WI38 (cell line): ENCODE measurements at regions not wholly inside any gene's neighbourhood (a gene's known extent, or its start where the extent isn't known, plus 50 kb on each side); places are given as distances from the start of the nearest gene placed in this dataset.

ENCODE experiments used
- H3K4me3 ChIP-seq: 2 replicates; pipeline ENCODE4 v1.5.1; 2011; ENCODE audit warnings: low read depth, mild to moderate bottlenecking, control low read depth, low read length
- TF ChIP-seq, protein P1 (sequence below): IDR thresholded peaks from 2 replicates; pipeline ENCODE4 v1.5.1; 2012; ENCODE audit warnings: low read depth, mild to moderate bottlenecking, control low read depth, low read length

DNA sequence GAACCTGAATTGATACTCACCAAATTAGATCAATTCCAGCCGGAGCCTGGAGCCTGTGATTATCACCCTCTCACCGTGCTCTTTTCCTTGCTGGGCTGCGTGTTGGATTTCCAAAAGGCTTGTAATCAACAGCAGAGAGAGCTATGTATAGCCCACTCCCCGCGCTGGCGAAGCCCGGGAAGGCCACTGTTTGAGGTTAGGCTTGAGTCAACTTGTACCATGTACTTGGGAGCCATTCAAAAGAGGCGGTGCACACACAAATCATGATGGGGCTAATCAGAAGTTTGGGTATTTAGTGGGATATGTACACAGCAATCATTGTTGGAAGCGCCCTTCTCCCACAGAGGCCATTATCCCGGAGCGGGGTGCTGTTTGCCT, 151.6 kb downstream of the GLI2 start:
- H3K4me3 ChIP-seq = no peak overlapping the region
- TF ChIP-seq, protein P1, sequence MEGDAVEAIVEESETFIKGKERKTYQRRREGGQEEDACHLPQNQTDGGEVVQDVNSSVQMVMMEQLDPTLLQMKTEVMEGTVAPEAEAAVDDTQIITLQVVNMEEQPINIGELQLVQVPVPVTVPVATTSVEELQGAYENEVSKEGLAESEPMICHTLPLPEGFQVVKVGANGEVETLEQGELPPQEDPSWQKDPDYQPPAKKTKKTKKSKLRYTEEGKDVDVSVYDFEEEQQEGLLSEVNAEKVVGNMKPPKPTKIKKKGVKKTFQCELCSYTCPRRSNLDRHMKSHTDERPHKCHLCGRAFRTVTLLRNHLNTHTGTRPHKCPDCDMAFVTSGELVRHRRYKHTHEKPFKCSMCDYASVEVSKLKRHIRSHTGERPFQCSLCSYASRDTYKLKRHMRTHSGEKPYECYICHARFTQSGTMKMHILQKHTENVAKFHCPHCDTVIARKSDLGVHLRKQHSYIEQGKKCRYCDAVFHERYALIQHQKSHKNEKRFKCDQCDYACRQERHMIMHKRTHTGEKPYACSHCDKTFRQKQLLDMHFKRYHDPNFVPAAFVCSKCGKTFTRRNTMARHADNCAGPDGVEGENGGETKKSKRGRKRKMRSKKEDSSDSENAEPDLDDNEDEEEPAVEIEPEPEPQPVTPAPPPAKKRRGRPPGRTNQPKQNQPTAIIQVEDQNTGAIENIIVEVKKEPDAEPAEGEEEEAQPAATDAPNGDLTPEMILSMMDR = no peak

DNA sequence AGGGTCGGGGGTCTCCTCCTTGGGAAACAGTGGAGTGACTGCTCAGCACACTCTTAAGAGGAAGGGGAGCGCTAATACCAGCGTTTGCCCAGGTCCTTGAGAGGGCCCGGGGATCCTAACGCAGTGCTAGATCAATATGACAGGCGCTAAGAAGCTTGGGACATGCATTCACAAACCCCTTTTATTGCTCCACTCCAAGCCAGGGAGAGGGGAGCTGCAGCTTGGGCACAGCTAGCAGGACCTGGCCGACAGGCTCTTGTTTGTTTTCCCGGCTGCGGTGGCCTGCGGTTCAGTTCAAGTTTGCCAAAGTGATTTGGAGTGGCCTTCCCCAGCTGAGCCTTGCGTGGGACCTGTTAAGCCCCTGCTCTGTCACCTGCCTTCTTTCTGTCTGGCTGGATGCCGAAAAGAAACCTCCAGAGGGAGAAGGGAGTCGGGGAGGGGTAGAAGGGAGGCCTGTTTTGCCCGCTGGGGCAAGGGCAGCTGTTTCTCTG, 152.1 kb downstream of the GLI2 start:
- no peak overlapping the region for H3K4me3 ChIP-seq

DNA sequence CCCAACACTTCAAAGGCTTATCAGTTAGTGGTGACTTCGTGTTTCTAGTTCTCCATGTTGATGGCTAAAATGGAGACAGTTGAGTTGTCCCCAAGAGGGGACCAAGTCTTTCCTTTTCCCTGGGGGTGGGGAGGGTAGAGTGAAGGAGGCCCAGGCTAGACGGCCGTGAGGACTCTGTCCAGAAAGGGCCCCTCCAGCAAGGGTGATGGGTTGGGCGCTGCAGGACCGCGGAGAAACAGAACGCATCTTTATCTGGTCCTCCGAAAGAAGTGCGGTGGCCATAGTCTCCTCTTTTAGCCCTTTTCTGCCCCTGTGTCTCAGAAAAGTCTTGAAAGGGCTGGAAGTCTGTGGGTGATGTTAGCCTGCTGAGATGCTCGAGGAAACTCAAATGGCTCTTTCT, 153.2 kb downstream of the GLI2 start:
- TF ChIP-seq, protein P1 = no peak
- H3K4me3 ChIP-seq = no peak overlapping the region

More for the DNA sequence above, 152.1 kb downstream of the GLI2 start:
- TF ChIP-seq, protein P1 = no peak

DNA sequence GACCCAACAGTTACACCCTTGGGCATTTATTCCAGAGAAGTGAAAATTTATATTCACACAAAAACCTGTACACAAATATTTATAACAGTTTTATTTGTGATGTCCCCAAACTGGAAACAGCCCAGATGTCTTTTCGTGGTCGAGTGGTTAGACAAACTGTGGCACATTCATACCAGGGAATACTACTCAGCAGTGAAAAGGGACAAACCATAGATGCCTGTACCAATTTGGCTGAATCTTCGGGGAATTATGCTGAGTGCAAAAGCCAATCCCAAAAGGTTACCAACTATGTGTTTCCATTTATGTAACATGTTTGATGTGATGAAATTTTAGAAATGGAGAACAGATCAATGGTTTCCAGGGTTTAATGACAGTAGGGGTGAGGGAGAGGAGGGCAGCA, 154.3 kb downstream of the GLI2 start:
- TF ChIP-seq, protein P1 = no peak
- H3K4me3 ChIP-seq = no peak overlapping the region

DNA sequence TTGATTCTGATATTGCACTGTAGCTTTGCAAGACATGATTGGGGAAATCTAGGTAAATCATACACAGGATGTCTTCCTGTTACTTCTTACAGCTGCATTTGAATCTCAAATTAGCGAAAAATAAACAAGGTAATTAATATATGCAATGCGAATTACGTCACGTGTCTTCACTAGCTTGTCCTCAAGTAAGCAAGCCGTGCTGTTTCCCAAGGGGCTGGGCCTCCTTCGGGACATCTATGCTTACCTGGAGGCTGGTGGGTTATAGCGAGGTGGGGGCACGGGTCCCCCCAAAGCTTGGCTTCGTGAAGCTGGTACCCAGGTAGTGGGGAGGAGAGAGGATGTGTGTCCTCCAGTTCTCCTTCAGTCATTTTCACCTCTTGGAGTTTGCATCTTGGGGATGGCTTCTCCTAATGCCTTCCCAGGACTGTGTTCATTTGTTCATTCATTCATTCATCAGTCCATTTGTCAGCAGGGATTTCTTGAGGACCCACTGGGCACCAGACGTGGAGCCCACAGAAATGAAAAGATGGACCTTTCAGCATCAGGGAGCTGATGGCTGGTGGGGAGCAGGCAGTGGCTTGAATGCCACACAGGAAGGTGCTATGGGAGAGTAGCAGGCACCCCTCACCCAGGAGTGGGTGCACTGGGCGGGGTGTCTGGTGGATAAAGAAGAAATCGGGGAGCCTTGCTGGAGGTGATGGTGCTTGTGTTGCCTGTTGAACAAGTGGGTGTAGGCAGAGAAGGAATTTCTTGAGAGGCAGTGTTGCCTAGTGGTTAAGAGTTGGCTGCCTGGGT, 155.1 kb downstream of the GLI2 start:
- H3K4me3 ChIP-seq = no peak overlapping the region
- TF ChIP-seq, protein P1 = no peak

DNA sequence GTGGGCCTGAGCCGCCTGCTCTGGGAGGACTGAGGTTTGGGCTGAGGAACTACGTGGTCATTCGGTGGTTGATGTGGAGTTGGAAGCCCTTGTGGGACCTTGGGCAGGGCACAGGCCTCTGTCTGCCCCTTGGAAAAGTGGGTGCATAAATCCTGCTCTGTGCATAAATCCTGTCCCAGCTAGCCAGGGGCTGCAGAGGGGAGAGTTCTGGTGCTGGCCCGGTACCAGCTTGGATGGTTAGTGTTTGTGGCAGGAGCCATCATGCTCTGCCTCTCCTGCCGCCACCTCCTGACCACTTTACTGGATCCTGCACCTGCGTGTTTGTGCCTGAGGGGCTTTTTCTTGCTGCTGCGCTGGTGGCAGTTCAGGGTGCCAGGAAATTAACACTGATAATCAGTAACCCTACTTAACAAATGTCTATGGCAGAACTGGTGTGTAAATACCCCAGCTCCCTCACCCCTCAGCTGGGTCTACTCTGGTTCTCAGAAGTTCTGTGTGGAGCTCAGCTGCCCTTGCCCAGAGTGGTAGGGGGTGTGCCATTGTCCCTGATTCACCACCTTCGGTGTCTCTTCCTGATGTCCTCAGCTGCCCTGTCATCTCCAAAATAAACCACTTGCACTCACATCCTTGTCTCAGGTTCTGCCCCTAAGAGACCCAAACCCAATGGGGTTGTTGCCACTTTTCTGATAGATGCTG, 156.8 kb downstream of the GLI2 start:
- no peak overlapping the region for H3K4me3 ChIP-seq
- TF ChIP-seq, protein P1 = no peak

DNA sequence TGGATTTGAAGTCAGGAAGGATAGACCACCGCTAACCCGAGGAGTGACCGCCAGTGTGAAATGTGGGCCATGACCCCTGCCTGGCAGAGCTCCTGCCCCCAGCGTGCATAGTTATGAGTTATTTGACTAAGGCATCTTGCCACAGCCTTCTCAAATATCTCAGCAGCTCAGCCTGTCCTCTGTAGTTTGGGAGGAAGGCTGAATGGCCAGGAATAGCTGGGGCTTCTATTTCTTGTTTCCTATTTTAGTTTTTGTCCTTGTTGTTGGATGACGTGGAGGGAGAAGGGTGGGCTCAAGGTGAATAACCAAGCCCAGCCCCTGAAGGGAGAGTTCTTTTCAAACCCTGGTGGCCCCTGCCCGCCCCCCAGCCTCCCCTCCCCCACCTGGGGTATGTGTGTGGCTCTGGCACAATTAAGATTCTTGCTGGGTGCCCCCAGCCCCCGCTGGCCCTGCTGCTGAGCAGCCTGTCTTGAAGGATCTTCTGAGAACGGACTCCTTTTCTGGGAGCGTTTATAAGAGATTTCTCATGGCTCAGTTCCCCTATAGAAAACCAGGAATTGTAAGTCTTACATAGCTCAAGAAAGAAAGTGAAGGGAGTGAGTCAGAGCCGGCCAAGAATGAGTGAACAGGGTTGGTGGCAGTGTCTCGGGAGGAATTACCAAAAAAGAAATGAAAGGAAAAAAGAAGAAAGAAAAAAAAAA, 157.4 kb downstream of the GLI2 start:
- H3K4me3 ChIP-seq = peak overlapping the region; percentile 23
- TF ChIP-seq, protein P1 = no peak
